GM21423 (cell line): ENCODE measurements at regions not wholly inside any gene's neighbourhood (a gene's known extent, or its start where the extent isn't known, plus 50 kb on each side); places are given as distances from the start of the nearest gene placed in this dataset.
A peak's percentile ranks its signal among the peaks of the same experiment; 100 is the strongest.
"Not testable (repeated sequence)": the region's sequence is repeated elsewhere in the genome, so short reads cannot be mapped to it uniquely, and the experiment has no call there.

Source experiments
- ATAC-seq: cut with Tn5 transposase; IDR thresholded peaks from one replicate; pipeline ENCODE4 v1.9.1; 2021; ENCODE audit warnings: mild to moderate bottlenecking, moderate library complexity; ENCODE audit not compliant: unreplicated experiment

DNA sequence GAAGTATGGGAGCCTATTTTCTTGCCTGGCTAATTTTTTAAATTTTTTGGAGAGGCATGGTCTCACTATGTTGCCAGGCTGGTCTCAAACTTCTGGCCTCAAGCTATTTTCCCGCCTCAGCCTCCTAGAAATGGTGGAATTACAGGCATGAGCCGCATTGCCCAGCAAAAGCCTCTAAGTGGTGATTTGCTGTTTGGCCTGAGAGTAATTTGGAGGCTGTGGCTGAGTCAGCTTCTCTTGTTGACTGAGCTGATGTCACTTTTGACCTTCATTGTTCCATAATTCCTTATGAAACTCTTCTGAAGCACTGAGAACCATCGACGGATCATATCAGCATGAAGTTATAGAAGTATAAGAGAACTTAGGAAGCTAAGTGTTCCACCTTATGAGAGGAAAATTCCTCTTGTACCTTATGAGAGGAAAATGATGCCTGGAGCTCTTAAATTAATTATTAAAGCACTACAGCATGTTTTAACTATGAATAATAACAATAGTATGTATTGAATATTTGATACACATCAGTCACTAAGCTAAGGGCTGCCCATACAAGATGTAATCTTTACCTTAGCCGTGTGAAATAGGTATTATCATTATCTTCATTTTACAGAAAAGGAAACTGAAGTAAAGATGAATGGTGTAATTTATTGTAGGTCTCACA lies 220.8 kb upstream of the MON1B start:
- ATAC-seq: no peak

DNA sequence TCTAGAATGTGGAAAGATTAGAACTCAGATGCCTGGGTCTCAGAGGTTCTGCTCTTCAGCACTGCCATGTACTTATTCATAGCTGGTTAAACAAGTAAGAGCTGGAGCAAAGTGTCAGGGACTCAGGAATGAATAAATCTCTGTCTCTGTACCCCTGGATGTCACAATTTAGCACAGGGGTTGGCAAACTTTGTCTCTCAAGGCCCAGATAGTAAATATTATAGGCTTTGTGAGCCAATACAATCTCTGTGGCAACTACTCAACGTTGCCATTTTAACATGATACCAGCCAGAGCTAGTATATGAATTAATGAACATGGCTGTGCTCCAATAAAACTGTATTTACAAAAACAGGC lies 220.3 kb upstream of the MON1B start:
- ATAC-seq: no peak

- ATAC-seq: peak; percentile 98
Observed at GRCh38 chr16:76976101-76976500, 214.9 kb upstream of the MON1B start.

- ATAC-seq: no peak
Observed at GRCh38 chr16:76976756-76977155, 214.2 kb upstream of the MON1B start.

DNA sequence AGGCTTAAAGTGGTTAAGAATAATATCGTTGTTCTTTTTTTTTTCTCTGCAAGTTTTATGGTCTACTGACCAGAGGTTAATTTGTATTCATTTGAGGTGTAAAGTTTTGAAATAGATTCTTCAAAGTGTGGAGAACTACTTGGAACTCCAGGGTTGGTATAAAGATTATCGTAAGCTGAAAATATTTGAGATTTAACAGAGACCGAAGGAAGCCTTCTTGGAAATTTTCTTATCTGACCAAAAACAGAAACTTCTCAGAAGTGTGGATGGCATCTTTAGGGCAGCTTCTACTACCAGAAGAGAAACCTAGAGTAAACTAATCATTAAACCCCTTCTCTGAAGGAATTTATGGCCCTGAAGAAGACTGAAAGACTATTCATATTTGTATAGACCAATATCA lies 206.8 kb upstream of the MON1B start:
- no peak for ATAC-seq

DNA sequence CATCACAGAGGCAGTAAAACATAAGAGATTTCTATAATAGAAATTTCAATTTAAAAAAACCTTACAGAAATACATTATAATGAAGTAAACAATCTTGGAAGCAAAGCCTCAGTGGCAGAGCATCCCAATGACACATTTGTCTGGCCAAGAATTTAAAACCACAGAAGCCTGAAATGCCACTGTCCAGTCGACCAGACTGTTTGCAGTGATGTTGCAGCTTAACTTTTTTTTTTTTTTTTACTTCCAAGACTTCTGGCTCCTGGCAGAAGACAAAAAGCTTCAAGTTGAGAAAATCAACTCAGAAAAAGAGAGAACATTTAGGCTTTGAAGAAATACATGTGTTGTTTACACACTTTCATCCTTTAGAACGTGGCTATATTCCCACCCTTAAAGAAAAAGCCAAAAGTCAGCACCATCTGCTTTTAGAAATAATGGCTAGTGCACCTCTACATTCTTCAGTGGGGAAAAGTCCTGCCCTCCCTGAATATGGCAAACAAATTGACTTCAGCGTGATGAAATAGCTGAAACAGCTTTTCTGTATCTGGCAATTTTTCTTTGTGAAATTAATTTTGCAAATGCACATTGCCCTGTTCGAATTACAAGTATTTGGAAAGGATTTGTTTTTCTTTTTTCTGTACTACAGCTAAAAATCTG lies 205.5 kb upstream of the MON1B start:
- ATAC-seq: no peak

DNA sequence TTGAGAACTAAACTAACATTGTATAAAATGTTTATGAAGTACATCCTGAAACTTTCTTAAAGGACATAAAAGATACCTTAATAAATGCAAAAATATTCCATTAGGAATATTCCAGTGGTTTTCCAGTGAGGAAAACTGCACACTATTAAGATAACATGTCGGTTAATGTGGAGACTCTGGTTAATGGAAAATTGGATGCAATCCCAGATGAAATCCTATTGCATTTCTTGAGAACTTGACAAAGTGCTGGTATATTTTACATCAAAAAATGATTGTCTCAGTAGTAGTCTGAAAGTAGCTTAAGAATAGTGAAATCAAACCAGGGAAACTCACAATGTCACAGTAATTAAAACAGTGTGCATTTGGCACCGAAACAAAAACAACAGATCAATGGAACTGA lies 202.5 kb upstream of the MON1B start:
- no peak for ATAC-seq

GRCh38 chr16:77002644-77003043 lies 188.3 kb upstream of the MON1B start:
- ATAC-seq: no peak

- ATAC-seq: no peak
Observed at GRCh38 chr16:77009453-77009852, 181.5 kb upstream of the MON1B start.

DNA sequence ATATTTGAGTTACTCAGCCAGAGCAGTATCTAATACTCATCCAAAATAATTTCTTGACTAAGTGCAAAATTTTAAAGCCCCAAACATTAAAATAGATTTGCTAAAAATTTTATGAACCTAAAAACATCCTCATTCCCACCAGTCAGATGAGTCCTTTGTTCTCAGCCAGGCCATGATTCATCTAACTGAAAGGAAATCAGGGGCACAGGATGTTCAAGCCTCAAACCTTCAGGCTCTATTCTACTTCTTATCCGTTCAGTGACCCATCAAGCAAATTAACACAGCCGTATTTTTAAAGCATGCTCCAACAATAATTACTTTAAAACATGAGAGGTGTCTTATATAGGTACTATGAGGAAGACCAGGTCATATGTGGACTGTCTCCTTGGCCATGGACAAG lies 176.5 kb upstream of the MON1B start:
- no peak for ATAC-seq

DNA sequence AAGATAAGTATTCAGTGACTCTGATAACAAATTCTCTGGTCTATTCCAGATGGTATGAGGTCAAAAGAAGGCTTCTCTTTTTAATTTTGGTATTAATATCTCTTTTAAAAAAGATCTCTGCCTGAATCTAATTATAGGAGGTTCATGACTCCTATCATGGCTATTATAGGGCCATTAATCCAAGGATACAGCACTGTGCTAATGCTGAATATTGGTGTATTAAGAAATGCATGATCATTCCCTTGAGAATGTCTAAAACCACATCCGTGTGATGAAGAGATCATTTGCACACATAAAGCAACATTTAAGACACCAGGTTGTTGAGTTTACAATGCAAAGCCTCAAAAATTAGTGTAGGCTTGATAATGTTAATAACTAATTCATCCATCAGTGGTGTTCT lies 160.4 kb upstream of the MON1B start:
- ATAC-seq: no peak

GRCh38 chr16:77033516-77033915 lies 157.5 kb upstream of the MON1B start:
- no peak for ATAC-seq

DNA sequence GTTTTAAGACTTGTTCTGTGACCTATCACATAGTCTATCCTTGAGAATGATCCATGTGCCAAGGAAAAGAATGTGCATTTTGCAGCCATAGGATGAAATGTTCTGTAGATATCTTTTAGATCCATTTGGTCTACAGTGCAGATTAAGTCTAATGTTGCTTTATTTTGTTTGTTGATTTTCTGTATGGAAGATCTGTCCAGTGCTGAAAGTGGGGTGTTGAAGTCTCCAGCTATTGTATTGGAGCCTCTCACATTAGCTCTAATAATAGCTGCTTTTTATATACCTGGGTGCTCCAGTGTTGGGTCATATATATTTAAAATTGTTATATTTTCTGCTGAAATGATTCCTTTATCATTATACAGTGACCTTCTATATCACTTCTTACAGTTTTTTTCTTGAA lies 155.6 kb upstream of the MON1B start:
- no peak for ATAC-seq

DNA sequence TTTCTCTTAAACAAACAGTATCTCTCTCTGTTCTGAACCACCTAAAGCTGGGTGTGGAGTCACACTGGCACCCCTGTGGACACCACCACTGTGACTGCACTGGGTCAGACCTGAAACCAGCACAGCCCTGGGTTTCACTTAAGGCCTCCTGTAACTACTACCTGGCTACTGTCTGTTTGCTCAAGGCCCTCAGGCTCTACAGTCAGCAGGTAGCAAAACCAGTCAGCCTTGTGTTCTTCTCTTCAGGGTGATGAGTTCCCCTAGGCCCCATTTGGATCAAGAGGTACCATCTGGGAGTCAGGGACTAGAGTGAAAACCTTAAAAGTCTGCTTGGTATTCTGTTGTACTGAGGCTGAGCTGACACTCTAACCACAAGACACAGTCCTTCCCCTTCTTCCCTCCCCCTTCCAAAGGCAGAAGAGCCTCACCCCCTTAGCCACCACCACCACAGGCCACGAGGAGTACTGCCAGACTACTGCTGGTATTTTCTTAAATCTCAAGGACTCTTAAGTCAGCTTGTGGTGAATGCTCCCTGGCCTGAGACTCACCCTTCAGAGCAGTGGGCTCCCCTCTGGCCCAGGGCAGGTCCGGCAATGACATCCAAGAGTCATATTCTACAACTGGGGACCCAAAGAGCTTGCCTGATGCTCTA lies 153.2 kb upstream of the MON1B start:
- no peak for ATAC-seq

- ATAC-seq: no peak
Observed at GRCh38 chr16:77041468-77041867, 149.5 kb upstream of the MON1B start.

DNA sequence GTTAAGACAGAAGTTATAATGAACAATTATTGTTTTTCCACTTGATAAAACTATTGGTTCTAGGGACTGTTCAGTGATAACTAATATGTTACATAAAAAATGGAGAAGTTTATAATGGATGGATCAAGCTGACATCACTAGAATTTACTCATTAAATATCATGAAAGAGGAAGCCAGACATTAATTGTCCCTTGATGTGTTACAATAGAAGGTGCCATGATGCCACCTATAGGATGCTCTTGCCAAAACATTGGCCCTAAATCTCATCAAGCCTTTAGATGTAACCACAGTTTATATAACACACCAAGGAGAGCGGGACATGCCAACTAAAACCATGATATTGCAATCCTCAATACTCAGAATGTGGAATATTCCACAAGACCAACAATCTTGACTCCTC lies 147.9 kb upstream of the MON1B start:
- ATAC-seq: no peak

- ATAC-seq: no peak
Observed at GRCh38 chr16:77046206-77046605, 144.8 kb upstream of the MON1B start.

GRCh38 chr16:77048085-77048484 lies 142.9 kb upstream of the MON1B start:
- no peak for ATAC-seq

DNA sequence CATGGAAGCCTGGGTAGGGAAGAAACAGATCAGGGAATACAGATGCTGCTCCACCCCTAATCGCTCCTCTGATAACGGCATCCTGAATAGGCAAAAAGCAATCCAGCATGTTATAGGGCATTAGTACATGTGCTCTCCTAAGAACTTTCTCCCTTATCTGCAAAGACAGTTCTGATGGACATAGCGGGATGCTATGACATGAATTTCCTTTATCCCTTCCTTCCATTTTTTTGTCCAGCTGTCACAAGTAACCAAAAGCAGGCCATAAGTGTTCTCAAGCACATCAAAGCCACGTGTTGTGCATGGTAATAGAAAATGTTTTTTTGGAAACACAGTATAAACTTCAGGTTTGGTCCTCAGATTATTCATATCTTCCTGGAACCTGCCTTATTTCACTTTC lies 141.4 kb upstream of the MON1B start:
- ATAC-seq: no peak

DNA sequence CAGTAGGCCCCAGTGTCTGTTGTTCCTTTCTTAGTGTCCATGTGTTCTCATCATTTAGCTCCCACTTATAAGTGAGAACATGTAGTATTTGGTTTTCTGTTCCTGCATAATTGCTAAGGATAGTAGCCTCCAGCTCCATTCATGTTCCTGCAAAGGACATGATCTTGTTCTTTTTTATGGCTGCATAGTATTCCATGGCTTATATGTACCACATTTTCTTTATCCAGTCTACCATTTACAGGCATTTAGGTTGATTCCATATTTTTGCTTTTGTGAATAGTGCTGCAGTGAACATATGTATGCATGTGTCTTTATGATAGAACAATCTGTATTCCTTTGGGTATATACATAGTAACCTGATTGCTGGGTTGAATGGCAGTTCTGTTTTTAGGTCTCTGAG lies 134.4 kb upstream of the MON1B start:
- ATAC-seq: not testable (repeated sequence)

DNA sequence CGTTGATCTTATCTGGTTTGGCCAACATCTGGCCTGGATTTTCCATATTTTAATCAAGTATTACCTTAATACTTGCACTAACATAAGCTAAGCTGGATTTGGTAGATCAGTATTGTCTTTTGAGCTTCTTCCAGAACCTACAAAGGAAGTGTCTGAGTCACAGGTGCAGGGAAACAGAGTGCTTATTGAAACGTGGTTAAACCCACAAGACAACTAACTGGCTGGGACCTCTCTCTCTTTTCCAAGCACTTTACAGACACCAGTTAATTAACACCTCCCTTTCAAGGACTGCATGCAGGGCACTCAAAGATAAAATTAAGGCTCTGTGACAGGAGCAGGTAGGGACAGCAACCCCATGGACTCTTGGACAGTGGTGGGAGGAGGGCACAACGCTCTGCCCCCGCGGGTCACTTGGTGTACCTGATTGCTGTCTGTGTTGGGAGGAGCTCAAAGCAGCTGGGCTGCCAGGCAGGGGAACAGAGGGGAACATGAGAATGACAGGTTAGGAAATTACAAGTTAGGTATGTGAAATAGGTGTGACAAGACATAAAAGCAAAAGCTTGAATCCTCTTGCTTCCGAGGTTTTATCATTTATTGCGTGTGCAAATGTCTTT lies 133.7 kb upstream of the MON1B start:
- ATAC-seq: no peak

DNA sequence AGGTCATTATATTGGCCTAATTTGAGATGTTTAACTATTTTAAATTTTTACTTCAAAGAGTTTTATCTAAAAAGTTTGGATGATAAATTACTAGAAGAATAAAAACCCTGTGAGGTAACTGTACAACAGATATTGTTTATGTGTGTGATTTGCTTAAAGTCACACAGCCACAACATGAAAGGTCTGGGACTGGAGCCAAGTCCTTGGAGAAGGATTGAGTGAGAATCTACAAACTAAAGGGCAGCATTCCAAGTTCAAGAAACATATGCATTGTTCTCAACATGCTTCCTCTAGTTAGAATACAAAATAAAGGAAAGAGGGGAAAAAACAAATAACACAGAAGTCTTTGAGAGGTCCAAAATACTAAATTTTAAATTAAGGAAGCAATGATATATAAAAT lies 131.5 kb upstream of the MON1B start:
- ATAC-seq: no peak
